Loucy (cell line): ENCODE measurements at regions not wholly inside any gene's neighbourhood (a gene's known extent, or its start where the extent isn't known, plus 50 kb on each side); places are given as distances from the start of the nearest gene placed in this dataset.

ENCODE experiments used
- H2AFZ ChIP-seq: fragments of 200-600 bp; sonication (generic); 2 replicates; pipeline ENCODE4 v1.6.0; 2016; ENCODE audit warnings: antibody characterized with exemption, mild to moderate bottlenecking, low read length, moderate library complexity
- H3F3A ChIP-seq: fragments of 200-600 bp; 2 replicates; pipeline ENCODE4 v1.6.0; 2016; ENCODE audit warnings: antibody characterized with exemption, low read depth, mild to moderate bottlenecking
- H3K27me3 ChIP-seq: fragments of 200-600 bp; sonication (generic); 2 replicates; pipeline ENCODE4 v1.6.1; 2014; ENCODE audit warnings: low read length, mild to moderate bottlenecking; ENCODE audit not compliant: insufficient read depth, poor library complexity, severe bottlenecking
- H3K36me3 ChIP-seq: fragments of 200-600 bp; sonication (generic); 2 replicates; pipeline ENCODE4 v1.6.1; 2016; ENCODE audit warnings: low read length; ENCODE audit not compliant: insufficient read depth
- H3K4me1 ChIP-seq: fragments of 200-600 bp; sonication (generic); 2 replicates; pipeline ENCODE4 v1.5.1; 2014; ENCODE audit warnings: low read length, mild to moderate bottlenecking; ENCODE audit not compliant: insufficient read depth, poor library complexity, severe bottlenecking
- H3K4me2 ChIP-seq: fragments of 200-600 bp; sonication (generic); 2 replicates; pipeline ENCODE4 v1.6.0; 2014; ENCODE audit warnings: antibody characterized with exemption, low read length, low read depth, mild to moderate bottlenecking; ENCODE audit not compliant: poor library complexity, severe bottlenecking
- H3K4me3 ChIP-seq: fragments of 200-600 bp; sonication (generic); 2 replicates; pipeline ENCODE4 v1.5.1; 2014; ENCODE audit warnings: low read length, mild to moderate bottlenecking, mixed read lengths; ENCODE audit not compliant: poor library complexity, severe bottlenecking
- H3K79me2 ChIP-seq: fragments of 200-600 bp; sonication (generic); 2 replicates; pipeline ENCODE4 v1.6.1; 2014; ENCODE audit warnings: low read length; ENCODE audit not compliant: insufficient read depth
- H3K9ac ChIP-seq: fragments of 200-600 bp; sonication (generic); 2 replicates; pipeline ENCODE4 v1.6.0; 2014; ENCODE audit warnings: mild to moderate bottlenecking, low read depth, low read length, moderate library complexity; ENCODE audit not compliant: poor library complexity, severe bottlenecking
- H3K9me2 ChIP-seq: fragments of 200-600 bp; sonication (generic); replicated peaks from 2 replicates; pipeline ENCODE4 v1.6.1; 2016; ENCODE audit warnings: low read depth, low read length, mixed read lengths
- H3K9me3 ChIP-seq: fragments of 200-600 bp; sonication (generic); 2 replicates; pipeline ENCODE4 v1.6.1; 2014; ENCODE audit warnings: mild to moderate bottlenecking, antibody characterized with exemption, low read length, low read depth; ENCODE audit not compliant: insufficient read depth
- H4K20me1 ChIP-seq: fragments of 200-600 bp; sonication (generic); 2 replicates; pipeline ENCODE4 v1.6.0; 2014; ENCODE audit warnings: antibody characterized with exemption, low read length, mild to moderate bottlenecking; ENCODE audit not compliant: insufficient read depth, poor library complexity, severe bottlenecking
- CTCF ChIP-seq: fragments of 200-600 bp; sonication (generic); conservative IDR thresholded peaks from 2 replicates; pipeline ENCODE4 v1.5.1; 2014; ENCODE audit warnings: mild to moderate bottlenecking, antibody characterized with exemption, low read length
- EZH2phosphoT487 ChIP-seq: fragments of 200-600 bp; IDR thresholded peaks from 2 replicates; pipeline ENCODE4 v1.6.1; 2018; ENCODE audit warnings: antibody characterized with exemption, mild to moderate bottlenecking, moderate library complexity, borderline replicate concordance

GRCh38 chr11:37527545-37527944, 929.5 kb upstream of the RAG2 start:
- Histone ChIP-seq H3K4me1 (no peaks in the 10 kb centered on the region), H3K27me3 (no peaks in the 10 kb centered on the region), H3K9ac (no peak overlapping the region), H3K36me3 (no peaks in the 10 kb centered on the region), H2AFZ (no peak overlapping the region), H3K9me2 (no peaks in the 10 kb centered on the region), H3K9me3 (no peaks in the 10 kb centered on the region), H4K20me1 (no peaks in the 10 kb centered on the region), H3K4me2 (no peak overlapping the region), H3K79me2 (no peaks in the 10 kb centered on the region), H3K4me3 (no peak overlapping the region), H3F3A (no peaks in the 10 kb centered on the region)
- no peak for TF ChIP-seq CTCF
- TF ChIP-seq EZH2phosphoT487: no peak

DNA sequence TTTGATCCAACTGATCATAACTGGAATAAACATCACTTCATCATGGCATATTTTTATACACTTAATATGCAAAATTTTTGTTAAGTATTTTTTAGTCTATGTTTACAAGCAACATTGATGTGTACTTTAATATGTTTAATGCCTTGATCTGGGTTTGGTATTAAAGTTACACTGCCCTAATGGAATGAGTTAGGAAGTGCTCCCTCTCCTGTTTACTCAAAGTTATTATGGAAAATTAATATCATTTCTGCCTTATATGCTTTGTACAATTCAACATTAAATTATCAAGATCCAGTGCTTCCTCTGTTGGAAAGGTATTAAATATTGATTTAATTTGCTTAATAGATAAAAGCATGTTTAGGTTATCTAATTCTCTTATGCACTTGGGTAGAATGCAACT, 927.3 kb upstream of the RAG2 start:
- no peak overlapping the region for H2AFZ ChIP-seq
- no peaks in the 10 kb centered on the region for H3K9me3 ChIP-seq
- no peak overlapping the region for H3K4me3 ChIP-seq
- no peaks in the 10 kb centered on the region for H3K4me1 ChIP-seq
- no peaks in the 10 kb centered on the region for H3K9me2 ChIP-seq
- H3K36me3 ChIP-seq: no peaks in the 10 kb centered on the region
- H3F3A ChIP-seq: no peaks in the 10 kb centered on the region
- H3K9ac ChIP-seq: no peak overlapping the region
- TF ChIP-seq EZH2phosphoT487: no peak
- no peak for TF ChIP-seq CTCF
- no peaks in the 10 kb centered on the region for H3K27me3 ChIP-seq
- H3K4me2 ChIP-seq: no peak overlapping the region
- H4K20me1 ChIP-seq: no peaks in the 10 kb centered on the region
- no peaks in the 10 kb centered on the region for H3K79me2 ChIP-seq

GRCh38 chr11:37519781-37520180, 921.7 kb upstream of the RAG2 start:
- Histone ChIP-seq H4K20me1 (no peaks in the 10 kb centered on the region), H2AFZ (no peak overlapping the region), H3K9me2 (no peaks in the 10 kb centered on the region), H3K4me3 (no peak overlapping the region), H3K4me2 (no peak overlapping the region), H3K27me3 (no peaks in the 10 kb centered on the region), H3F3A (no peaks in the 10 kb centered on the region), H3K36me3 (no peaks in the 10 kb centered on the region), H3K79me2 (no peaks in the 10 kb centered on the region), H3K9ac (no peak overlapping the region), H3K4me1 (no peaks in the 10 kb centered on the region), H3K9me3 (no peaks in the 10 kb centered on the region)
- no peak for TF ChIP-seq CTCF
- no peak for TF ChIP-seq EZH2phosphoT487
